HG02981 (cell line): ENCODE measurements at regions not wholly inside any gene's neighbourhood (a gene's known extent, or its start where the extent isn't known, plus 50 kb on each side); places are given as distances from the start of the nearest gene placed in this dataset.

ENCODE experiments used
- ATAC-seq: cut with Tn5 transposase; IDR thresholded peaks from one replicate; pipeline ENCODE4 v1.9.1; 2021; ENCODE audit warnings: mild to moderate bottlenecking, moderate library complexity; ENCODE audit not compliant: unreplicated experiment

GRCh38 chrX:5549512-5549911, 679.2 kb downstream of the NLGN4X start:
- ATAC-seq: no peak

DNA sequence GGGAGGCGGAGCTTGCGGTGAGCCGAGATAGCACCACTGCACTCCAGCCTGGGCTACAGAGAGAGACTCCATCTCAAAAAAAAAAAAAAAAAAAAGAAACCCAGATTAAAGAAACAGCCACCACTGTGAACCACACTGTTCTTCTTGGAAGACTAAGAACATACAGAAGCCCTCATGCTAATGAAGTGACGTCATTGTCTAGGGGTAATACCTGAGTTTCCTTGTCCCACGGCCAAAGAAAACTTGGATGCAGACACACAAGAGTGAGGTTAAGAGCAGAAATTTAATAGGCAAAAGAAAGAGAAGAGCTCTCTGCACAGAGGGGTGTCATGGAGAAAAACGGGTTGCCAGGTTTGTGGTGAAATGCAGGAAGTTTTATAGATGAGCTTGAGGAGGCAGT, 691.6 kb downstream of the NLGN4X start:
- ATAC-seq: no peak

DNA sequence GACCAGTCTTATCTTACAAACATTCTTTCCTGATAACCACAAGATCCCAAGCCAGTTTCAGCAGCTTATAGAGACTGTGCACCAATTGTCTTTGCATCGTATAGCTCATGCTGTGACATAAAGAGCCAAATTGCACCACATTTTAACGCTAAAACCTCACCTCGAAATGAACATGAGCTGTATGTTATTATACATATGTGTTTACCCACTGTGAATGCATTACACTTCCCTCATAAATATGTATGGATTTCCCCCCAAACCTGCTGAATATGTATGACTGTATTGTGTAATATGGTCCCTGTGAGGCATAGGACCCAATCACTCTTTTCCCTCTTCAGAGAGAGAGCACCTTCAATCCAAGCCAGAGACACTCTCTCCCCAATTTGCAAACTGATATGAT, 692.4 kb downstream of the NLGN4X start:
- no peak for ATAC-seq

- ATAC-seq: no peak
Measured at GRCh38 chrX:5528057-5528456, 700.6 kb downstream of the NLGN4X start.

- ATAC-seq: no peak
Measured at GRCh38 chrX:5526191-5526590, 702.5 kb downstream of the NLGN4X start.

GRCh38 chrX:5490786-5491563, 737.7 kb downstream of the NLGN4X start:
- no peak for ATAC-seq

DNA sequence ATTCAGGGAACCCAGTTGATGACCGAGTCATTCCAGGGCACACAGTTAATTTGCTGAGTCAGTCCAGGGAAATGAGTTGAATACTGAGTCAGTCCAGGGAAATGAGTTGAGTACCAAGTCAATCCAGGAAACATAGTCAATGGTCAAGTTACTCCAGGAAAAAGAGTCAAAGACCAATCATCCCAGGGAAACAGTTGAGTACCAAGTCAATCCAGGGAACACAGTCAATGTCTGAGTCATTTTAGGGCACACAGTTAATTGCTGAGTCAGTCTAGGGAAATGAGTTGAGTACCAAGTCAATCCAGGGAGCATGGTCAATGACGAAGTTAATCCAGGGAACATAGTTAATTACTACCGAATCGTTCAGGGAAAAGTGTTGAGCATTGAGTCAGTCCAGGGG, 754.4 kb downstream of the NLGN4X start:
- no peak for ATAC-seq

DNA sequence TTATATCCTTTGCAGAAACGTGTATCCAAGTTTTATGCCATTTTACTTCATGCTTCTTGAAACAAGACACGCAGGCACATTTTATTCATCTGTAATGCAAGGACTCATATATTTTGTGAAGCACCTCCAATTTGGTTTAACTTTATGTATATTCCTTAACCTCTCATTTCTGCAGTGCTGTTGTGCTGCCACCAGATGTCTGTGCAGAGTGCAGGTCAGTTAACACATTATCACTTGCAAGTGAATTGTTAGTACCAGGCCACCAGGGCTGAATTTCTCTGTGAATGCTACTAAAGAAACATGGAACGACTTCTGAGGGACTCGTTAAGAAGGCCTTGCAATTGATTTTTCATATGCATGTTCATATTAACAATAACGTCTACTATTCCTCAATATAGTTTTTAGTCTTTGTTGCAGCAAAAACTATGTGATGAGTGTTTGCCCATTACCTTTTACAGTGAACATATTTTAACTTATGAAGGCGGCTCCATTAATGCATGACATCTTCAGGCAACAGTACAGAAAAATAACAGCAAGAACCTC, 770.3 kb downstream of the NLGN4X start:
- ATAC-seq: no peak

DNA sequence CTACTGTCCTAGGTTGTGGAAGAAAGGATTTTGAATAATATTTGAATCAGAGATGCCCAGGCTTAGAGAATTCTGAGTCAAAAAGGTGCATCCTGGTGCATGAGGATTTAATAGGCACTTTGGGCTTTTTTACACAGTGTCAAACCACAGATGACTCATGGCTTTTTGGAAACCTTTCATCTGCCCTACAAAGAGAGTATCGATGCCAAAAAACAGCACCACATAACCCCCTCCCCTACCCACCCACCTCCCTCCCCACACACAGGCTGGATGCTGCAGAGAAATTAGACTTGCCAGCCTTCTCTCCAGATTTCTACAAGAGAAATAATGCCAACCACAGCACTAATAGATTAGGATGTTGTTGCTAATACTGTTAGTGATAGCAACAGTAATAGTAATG, 779.3 kb downstream of the NLGN4X start:
- no peak for ATAC-seq

GRCh38 chrX:5431823-5432222, 796.8 kb downstream of the NLGN4X start:
- ATAC-seq: no peak

DNA sequence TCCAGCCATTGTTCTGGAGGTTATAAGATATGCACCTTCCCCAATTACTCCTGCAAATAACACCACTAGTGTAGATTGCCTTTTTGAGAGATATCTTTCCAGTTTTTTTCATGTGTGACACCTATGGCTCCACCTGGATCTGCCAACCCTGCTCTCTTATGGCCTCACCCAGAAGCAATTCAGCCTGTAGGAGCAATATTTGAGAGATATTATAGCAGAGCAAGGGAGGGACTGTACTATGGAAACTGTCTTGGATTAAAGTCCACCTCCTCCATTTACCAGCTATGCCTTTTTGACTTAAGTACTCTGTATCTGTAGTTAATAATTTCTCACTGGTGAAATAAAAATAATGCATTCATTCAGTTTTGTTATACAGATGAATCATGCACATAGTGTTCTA, 803.5 kb downstream of the NLGN4X start:
- ATAC-seq: no peak

DNA sequence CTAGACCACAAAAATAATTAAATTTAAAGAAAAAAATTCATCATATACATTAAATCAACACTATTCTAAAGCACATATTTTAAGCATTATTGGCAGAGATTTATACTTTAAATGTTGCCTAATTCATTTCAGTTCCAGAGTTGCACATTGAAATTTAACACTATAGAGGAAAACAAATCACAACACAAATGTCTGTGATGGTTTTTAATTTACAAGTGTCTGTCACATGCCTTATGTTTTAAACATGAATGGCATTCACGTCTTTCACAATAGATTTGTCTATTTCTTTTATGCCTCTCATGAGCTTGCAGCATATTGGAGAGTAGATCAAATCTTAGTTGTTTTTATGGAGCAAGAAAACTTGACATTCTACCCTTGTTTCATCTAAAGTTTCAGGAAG, 811.3 kb downstream of the NLGN4X start:
- ATAC-seq: no peak

- ATAC-seq: no peak
Measured at GRCh38 chrX:5415738-5416137, 812.9 kb downstream of the NLGN4X start.

GRCh38 chrX:5409106-5409505, 819.6 kb downstream of the NLGN4X start:
- ATAC-seq: no peak

DNA sequence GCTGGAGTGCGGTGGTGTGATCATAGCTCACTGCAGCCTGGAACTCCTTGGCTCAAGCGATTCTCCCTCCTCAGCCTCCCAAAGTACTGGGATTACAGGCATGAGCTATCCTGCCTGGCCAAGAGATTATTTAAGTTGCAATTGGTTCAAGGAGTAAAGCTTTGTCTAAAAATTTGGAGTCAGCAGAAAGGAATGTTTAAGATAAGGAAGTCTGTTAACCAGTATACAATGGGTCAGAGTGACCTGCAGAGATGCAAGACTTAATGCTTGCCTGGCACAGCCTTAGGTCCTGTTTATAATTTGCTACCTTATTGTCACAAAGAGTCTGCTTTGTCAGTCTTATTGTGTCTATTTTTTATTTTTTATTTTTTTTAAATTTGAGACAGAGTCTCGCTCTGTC, 826.2 kb downstream of the NLGN4X start:
- ATAC-seq: no peak

GRCh38 chrX:5399403-5399802, 829.3 kb downstream of the NLGN4X start:
- ATAC-seq: no peak

DNA sequence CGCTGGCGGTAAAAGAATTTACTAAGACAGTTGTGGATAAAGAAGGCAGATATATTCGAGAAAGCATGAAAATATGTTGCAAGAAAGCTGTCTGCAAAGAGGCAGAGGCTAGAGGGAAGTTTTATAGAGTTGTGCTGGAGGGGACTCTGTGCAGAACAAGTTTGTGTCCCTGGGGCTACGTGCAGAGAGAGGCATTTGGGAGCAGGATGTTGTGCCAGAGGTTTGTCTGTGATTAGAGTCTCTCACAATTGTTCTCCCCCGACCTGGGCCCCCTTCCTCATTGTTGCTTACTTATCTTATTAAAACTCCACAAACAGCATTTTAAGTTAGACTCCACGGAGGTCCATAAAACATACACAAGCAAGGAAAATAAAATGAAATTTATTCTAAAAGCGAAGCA, 831.3 kb downstream of the NLGN4X start:
- ATAC-seq: no peak

DNA sequence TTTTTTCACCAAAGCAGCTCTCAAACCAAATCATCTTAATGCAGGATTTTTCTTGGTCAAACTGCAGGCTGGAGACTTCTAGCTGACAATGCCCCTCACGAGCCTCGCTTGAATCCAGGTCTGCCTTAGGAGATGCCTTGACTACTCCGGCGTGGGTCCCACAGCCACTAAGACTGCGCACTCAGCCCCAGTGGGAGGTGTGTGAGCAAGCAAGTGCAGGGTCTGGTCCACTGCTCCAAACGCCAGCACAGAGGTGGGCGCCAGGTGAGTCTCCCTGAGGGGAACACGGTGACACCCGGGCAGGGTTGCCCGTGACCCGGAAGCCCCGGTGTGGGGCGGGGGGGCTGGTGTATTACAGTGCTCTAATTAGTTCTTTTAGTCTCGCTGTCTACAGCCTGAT, 838.3 kb downstream of the NLGN4X start:
- ATAC-seq: no peak

GRCh38 chrX:5388087-5388486, 840.6 kb downstream of the NLGN4X start:
- ATAC-seq: no peak

- no peak for ATAC-seq
Measured at GRCh38 chrX:5380426-5380825, 848.2 kb downstream of the NLGN4X start.

DNA sequence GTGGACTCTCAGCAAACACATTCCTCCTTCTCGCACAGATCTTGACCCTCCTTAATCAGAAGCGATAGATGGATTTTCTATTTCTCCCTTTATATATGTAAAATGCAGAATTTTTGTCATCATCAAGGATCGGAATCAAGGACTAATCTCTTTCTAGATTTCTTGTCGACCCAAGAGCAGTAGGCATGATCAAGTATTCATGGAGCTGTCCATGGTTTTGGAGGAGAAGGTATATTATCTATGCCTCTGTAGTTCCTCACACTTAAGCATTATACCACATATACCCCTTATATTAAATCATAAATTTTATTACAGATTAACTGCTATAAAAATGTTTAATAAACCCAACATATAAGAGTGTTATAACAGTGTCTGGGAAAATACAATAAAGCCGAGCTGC, 886.8 kb downstream of the NLGN4X start:
- ATAC-seq: no peak

DNA sequence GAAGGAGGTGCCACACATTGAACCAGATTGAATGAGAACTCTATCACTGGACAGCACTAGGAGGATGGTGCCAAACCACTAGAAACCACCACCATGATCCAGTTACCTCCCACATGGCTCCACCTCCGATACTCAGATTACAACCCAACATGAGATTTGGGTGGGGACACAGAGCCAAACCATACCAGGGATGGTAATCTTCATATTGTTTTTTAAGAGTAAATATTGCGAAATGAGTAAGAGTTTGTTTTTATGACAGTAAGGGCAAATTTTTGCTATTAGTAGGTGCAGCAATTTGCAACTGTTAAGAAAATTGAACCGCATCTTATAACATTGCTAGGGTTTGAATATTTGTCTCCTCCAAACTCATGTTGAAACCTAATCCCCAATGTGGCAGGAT, 891.5 kb downstream of the NLGN4X start:
- ATAC-seq: no peak

DNA sequence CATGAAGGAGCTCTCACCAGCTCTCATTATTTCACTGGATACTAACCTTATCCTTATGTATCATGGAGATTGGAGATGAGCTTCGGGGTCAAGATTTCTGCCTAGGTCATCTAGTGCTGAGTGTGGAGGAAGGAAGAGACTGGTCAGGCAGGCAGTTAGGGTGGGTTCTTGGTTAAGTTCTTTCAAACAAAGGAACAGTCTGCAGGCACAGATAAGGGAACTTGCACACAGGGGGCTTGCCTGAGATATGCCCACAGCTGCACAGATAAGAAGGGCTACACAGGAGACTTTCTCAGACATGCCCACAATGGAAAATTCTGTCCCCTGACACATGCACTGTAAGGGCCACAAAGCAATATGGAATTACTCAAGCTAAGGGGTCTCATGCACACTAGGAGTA, 904.1 kb downstream of the NLGN4X start:
- ATAC-seq: no peak
